HFFc6 (cell line): ENCODE measurements at regions not wholly inside any gene's neighbourhood (a gene's known extent, or its start where the extent isn't known, plus 50 kb on each side); places are given as distances from the start of the nearest gene placed in this dataset.

Source experiments
- DNase-seq: peaks from one replicate; pipeline ENCODE4 v3.0.0-alpha.2; 2018
- H3K27ac Mint-ChIP-seq: 2 replicates; pipeline ENCODE4 v1.8.0; 2020; ENCODE audit warnings: mild to moderate bottlenecking, mixed read lengths
- H3K27me3 Mint-ChIP-seq: 2 replicates; pipeline ENCODE4 v1.8.0; 2021; ENCODE audit warnings: mild to moderate bottlenecking, moderate library complexity, mixed read lengths; ENCODE audit not compliant: insufficient read depth
- H3K36me3 Mint-ChIP-seq: 2 replicates; pipeline ENCODE4 v1.8.0; 2021; ENCODE audit warnings: low read depth, mixed read lengths
- H3K4me1 Mint-ChIP-seq: 2 replicates; pipeline ENCODE4 v1.8.0; 2020; ENCODE audit warnings: low read depth, mixed read lengths
- H3K4me3 Mint-ChIP-seq: 2 replicates; pipeline ENCODE4 v1.8.0; 2020; ENCODE audit warnings: mild to moderate bottlenecking, moderate library complexity, mixed read lengths
- H3K9me3 Mint-ChIP-seq: 2 replicates; pipeline ENCODE4 v1.8.0; 2020; ENCODE audit warnings: mild to moderate bottlenecking, mixed read lengths
- TF ChIP-seq, protein P1 (sequence below): fragments of 200-600 bp; sonication (generic); IDR thresholded peaks from 2 replicates; pipeline ENCODE4 v1.5.0; 2021; ENCODE audit warnings: antibody characterized with exemption, mild to moderate bottlenecking

- no peaks in the 10 kb centered on the region for H3K4me1 Mint-ChIP-seq
- TF ChIP-seq, protein P1, sequence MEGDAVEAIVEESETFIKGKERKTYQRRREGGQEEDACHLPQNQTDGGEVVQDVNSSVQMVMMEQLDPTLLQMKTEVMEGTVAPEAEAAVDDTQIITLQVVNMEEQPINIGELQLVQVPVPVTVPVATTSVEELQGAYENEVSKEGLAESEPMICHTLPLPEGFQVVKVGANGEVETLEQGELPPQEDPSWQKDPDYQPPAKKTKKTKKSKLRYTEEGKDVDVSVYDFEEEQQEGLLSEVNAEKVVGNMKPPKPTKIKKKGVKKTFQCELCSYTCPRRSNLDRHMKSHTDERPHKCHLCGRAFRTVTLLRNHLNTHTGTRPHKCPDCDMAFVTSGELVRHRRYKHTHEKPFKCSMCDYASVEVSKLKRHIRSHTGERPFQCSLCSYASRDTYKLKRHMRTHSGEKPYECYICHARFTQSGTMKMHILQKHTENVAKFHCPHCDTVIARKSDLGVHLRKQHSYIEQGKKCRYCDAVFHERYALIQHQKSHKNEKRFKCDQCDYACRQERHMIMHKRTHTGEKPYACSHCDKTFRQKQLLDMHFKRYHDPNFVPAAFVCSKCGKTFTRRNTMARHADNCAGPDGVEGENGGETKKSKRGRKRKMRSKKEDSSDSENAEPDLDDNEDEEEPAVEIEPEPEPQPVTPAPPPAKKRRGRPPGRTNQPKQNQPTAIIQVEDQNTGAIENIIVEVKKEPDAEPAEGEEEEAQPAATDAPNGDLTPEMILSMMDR = no peak
- no peak overlapping the region for H3K27ac Mint-ChIP-seq
- DNase-seq = no peak
- no peak overlapping the region for H3K4me3 Mint-ChIP-seq
- H3K9me3 Mint-ChIP-seq = peaks cover 82% of the 10 kb centered on the region
- peaks cover under 1% of the 10 kb centered on the region for H3K27me3 Mint-ChIP-seq
- 0 out of 2 replicates have a peak, but pooled peaks cover 4% of the 10 kb centered on the region for H3K36me3 Mint-ChIP-seq
Observed at GRCh38 chr17:73882590-73882989, 238.3 kb upstream of the SDK2 start.

- no peak for DNase-seq
- TF ChIP-seq, protein P1 = no peak
- Mint-ChIP-seq H3K27ac (no peak overlapping the region), H3K9me3 (peaks cover 86% of the 10 kb centered on the region), H3K36me3 (0 out of 2 replicates have a peak, but pooled peaks cover 4% of the 10 kb centered on the region), H3K4me1 (no peaks in the 10 kb centered on the region), H3K27me3 (no peaks in the 10 kb centered on the region; the same call in none of the 2 replicates), H3K4me3 (no peak overlapping the region)
Observed at GRCh38 chr17:73883175-73883574, 238.9 kb upstream of the SDK2 start.

DNA sequence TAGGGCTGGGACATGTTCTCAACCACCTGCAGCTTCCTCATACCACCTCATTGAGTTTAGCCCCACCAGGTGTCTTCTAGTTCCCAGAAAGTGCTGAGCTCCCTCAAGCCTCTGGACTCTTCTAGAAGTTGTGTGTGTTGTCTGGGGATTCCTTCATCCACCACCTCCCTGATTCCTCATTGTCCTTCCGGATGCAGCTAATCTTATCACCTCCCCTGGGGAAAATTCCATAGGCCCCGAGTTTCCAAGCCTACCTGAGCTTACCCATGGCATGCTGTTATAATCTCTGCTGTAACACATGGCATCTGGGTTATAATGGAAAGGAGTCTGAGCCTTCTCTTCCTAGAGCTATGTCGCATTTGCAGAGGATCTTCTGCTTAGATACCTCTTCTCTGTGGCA is 243.5 kb upstream of the SDK2 start:
- no peak overlapping the region for H3K27ac Mint-ChIP-seq
- no peaks in the 10 kb centered on the region; the same call in 1 of the 2 replicates for H3K27me3 Mint-ChIP-seq
- H3K9me3 Mint-ChIP-seq = peaks cover 76% of the 10 kb centered on the region
- no peaks in the 10 kb centered on the region for H3K4me1 Mint-ChIP-seq
- peaks cover 4% of the 10 kb centered on the region; the same call in 1 of the 2 replicates for H3K36me3 Mint-ChIP-seq
- no peak for DNase-seq
- TF ChIP-seq, protein P1 = no peak
- H3K4me3 Mint-ChIP-seq = no peak overlapping the region

- Mint-ChIP-seq H3K4me3 (no peak overlapping the region), H3K9me3 (peaks cover 76% of the 10 kb centered on the region), H3K27me3 (no peaks in the 10 kb centered on the region; the same call in 1 of the 2 replicates), H3K4me1 (no peaks in the 10 kb centered on the region), H3K27ac (no peak overlapping the region), H3K36me3 (peaks cover 4% of the 10 kb centered on the region; the same call in 1 of the 2 replicates)
- TF ChIP-seq, protein P1 = no peak
- no peak for DNase-seq
Observed at GRCh38 chr17:73888862-73889261, 244.6 kb upstream of the SDK2 start.

DNA sequence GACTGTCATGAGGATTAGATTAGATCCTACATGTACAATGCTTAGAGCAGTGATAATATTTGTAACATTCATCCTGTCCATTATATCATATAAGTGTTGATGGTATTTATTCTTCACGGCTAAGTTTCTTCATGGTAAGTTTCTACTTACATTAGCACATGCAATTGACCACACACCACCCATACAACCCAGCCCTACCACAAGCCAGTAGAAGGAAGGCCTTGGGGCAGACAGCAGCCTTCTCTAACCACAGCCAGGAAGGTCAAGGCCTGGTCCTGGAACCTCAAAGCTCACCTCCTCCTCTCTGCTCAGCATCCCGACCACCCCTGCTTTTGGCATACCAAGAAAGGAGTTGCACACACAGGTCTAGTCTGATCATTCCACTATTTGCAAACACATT is 245.2 kb upstream of the SDK2 start:
- H3K4me3 Mint-ChIP-seq = no peak overlapping the region
- H3K9me3 Mint-ChIP-seq = peaks cover 72% of the 10 kb centered on the region
- H3K4me1 Mint-ChIP-seq = no peaks in the 10 kb centered on the region
- H3K27me3 Mint-ChIP-seq = no peaks in the 10 kb centered on the region; the same call in 1 of the 2 replicates
- peaks cover 4% of the 10 kb centered on the region; the same call in 1 of the 2 replicates for H3K36me3 Mint-ChIP-seq
- TF ChIP-seq, protein P1 = no peak
- H3K27ac Mint-ChIP-seq = no peak overlapping the region
- no peak for DNase-seq
